ENCODE measurements at regions not wholly inside any gene's neighbourhood (a gene's known extent, or its start where the extent isn't known, plus 50 kb on each side); places are given as distances from the start of the nearest gene placed in this dataset.

DNA sequence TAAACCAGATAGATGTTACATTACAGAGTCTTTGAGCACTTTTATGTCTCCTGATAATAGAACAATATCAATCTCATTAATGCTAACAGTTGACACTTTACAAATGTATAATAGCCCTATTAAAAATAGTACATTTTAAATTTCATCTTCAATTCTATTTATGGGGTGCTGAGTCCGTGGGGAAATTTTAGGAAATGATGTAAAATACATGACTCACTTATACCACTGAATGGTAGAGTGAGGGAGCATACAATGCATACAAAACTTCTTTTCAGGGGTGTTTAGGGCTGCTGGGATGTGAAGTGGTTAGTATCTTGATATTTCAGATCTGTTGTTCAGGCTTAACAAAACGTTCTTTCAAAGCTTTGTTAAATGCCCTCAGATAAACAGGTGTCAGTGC is 696.2 kb downstream of the TRAM1L1 start:
- Histone ChIP-seq H3K36me3 (ENCODE audit: control insufficient read depth in 3 of 3, insufficient read depth in 3 of 3, low read length in 3 of 3) (no peaks in the 10 kb centered on the region), H3K4me3 (ENCODE audit: low read length in 3 of 3) (no peak overlapping the region), H3K9me3 (ENCODE audit: control insufficient read depth in 3 of 3, low read length in 3 of 3) (no peaks in the 10 kb centered on the region), H3K27ac (ENCODE audit: low read depth, low read length) (no peak overlapping the region), H3K4me1 (ENCODE audit: control insufficient read depth in 3 of 3, insufficient read depth in 3 of 3, low read length in 3 of 3) (no peaks in the 10 kb centered on the region), H3K9ac (ENCODE audit: low read depth in 1 of 3, low read length in 3 of 3) (no peak overlapping the region), H3K27me3 (ENCODE audit: control insufficient read depth in 3 of 3, insufficient read depth in 3 of 3, low read length in 3 of 3) (no peaks in the 10 kb centered on the region)

DNA sequence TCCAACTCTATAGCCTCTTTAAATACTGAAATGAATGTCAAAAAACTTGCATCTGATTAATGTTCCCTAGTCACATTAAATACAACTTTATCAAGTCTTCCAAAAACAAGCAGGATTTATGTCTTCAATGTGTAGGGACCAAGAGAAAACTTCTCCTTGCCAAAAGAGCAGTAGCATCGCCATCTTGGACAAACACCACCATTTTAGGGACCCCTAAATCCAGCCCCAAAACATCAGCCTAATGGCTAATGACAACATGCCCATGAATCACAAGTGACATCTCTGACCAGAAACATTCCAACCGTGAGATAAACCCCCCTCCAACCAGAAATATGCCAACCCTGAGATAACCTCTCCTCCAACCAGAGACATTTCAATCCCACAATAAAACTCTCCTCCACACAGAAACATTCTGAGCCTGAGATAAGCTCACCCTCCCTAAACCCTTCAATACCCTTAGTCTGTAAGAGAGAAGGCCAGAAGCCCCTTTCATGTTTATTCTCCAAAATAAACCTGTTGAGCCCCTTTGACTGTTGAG is 697.4 kb downstream of the TRAM1L1 start:
- Histone ChIP-seq H3K27ac (ENCODE audit: low read depth, low read length) (no peak overlapping the region), H3K4me1 (ENCODE audit: control insufficient read depth in 3 of 3, insufficient read depth in 3 of 3, low read length in 3 of 3) (no peaks in the 10 kb centered on the region), H3K27me3 (ENCODE audit: control insufficient read depth in 3 of 3, insufficient read depth in 3 of 3, low read length in 3 of 3) (no peaks in the 10 kb centered on the region)

DNA sequence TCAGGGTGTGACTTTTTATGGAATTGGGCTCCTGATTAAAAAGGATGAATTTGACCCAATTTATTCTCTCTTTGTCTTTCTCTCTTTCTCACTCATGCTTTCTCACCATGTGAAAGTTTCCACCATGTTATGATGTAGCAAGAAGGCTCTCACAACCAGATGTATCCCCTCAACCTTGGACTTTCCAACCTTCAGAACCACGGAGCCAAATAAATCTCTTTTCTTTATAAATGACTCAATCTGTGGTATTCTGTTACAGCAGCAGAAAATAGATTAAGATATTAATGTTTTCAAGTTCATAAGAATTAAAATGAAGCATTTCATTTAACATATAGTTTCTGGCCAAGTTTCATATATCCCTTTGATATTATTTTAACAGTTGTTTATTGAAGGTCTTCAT is 698.5 kb downstream of the TRAM1L1 start:
- H3K9me3 ChIP-seq (ENCODE audit: control insufficient read depth in 3 of 3, low read length in 3 of 3): no peaks in the 10 kb centered on the region
- H3K27ac ChIP-seq (ENCODE audit: low read depth, low read length): no peak overlapping the region
- no peaks in the 10 kb centered on the region for H3K36me3 ChIP-seq (ENCODE audit: control insufficient read depth in 3 of 3, insufficient read depth in 3 of 3, low read length in 3 of 3)
- no peaks in the 10 kb centered on the region for H3K4me1 ChIP-seq (ENCODE audit: control insufficient read depth in 3 of 3, insufficient read depth in 3 of 3, low read length in 3 of 3)
- no peak overlapping the region for H3K4me3 ChIP-seq (ENCODE audit: low read length in 3 of 3)
- H3K27me3 ChIP-seq (ENCODE audit: control insufficient read depth in 3 of 3, insufficient read depth in 3 of 3, low read length in 3 of 3): no peaks in the 10 kb centered on the region
- H3K9ac ChIP-seq (ENCODE audit: low read depth in 1 of 3, low read length in 3 of 3): no peak overlapping the region

More for the DNA sequence above, 697.4 kb downstream of the TRAM1L1 start:
- Histone ChIP-seq H3K4me3 (ENCODE audit: low read length in 3 of 3) (no peak overlapping the region), H3K9ac (ENCODE audit: low read depth in 1 of 3, low read length in 3 of 3) (no peak overlapping the region), H3K36me3 (ENCODE audit: control insufficient read depth in 3 of 3, insufficient read depth in 3 of 3, low read length in 3 of 3) (no peaks in the 10 kb centered on the region), H3K9me3 (ENCODE audit: control insufficient read depth in 3 of 3, low read length in 3 of 3) (no peaks in the 10 kb centered on the region)

DNA sequence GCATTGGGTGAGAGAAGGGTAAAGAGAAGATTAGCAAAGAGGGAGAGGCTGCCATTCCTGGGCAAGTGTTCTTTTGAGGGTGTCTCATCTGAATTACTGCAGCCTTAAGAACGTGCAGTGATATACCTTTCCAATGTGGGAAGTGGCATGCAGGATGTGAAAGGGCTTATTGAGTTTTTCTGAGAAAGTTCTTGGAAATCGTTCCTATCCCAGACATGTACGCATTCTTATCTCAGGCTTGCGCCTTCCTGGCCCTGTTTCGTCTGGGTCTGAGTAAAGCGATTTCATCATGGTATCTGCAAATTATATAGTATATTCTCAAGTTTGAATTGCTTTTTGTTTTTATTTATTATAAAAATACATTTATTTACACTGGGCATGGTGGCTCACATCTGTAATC is 699.8 kb downstream of the TRAM1L1 start:
- no peak overlapping the region for H3K9ac ChIP-seq (ENCODE audit: low read depth in 1 of 3, low read length in 3 of 3)
- H3K27me3 ChIP-seq (ENCODE audit: control insufficient read depth in 3 of 3, insufficient read depth in 3 of 3, low read length in 3 of 3): no peaks in the 10 kb centered on the region
- no peaks in the 10 kb centered on the region for H3K36me3 ChIP-seq (ENCODE audit: control insufficient read depth in 3 of 3, insufficient read depth in 3 of 3, low read length in 3 of 3)
- no peaks in the 10 kb centered on the region for H3K4me1 ChIP-seq (ENCODE audit: control insufficient read depth in 3 of 3, insufficient read depth in 3 of 3, low read length in 3 of 3)
- H3K4me3 ChIP-seq (ENCODE audit: low read length in 3 of 3): no peak overlapping the region
- no peak overlapping the region for H3K27ac ChIP-seq (ENCODE audit: low read depth, low read length)
- no peaks in the 10 kb centered on the region for H3K9me3 ChIP-seq (ENCODE audit: control insufficient read depth in 3 of 3, low read length in 3 of 3)

DNA sequence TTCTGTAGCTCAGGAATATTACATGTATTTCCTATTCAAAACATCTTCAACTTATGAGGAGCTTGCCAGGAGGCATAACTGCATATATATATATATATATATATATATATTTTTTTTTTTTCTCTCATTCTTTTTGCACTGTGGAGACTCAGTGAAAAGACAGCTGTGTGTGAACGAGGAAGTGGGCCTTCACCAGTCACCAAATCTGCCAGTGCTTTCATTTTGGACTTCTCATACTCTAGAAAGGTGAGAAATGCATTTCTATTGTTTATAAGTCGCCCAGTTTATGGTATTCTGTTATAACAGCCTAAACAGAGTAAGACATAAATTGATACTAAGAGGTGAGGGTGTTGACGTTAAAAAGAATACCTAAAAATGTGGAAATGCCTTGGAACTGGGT is 710.6 kb downstream of the TRAM1L1 start:
- Histone ChIP-seq H3K9ac (ENCODE audit: low read depth in 1 of 3, low read length in 3 of 3) (no peak overlapping the region), H3K27ac (ENCODE audit: low read depth, low read length) (no peak overlapping the region), H3K4me3 (ENCODE audit: low read length in 3 of 3) (no peak overlapping the region), H3K4me1 (ENCODE audit: control insufficient read depth in 3 of 3, insufficient read depth in 3 of 3, low read length in 3 of 3) (no peaks in the 10 kb centered on the region), H3K27me3 (ENCODE audit: control insufficient read depth in 3 of 3, insufficient read depth in 3 of 3, low read length in 3 of 3) (no peaks in the 10 kb centered on the region), H3K36me3 (ENCODE audit: control insufficient read depth in 3 of 3, insufficient read depth in 3 of 3, low read length in 3 of 3) (no peaks in the 10 kb centered on the region), H3K9me3 (ENCODE audit: control insufficient read depth in 3 of 3, low read length in 3 of 3) (no peaks in the 10 kb centered on the region)

DNA sequence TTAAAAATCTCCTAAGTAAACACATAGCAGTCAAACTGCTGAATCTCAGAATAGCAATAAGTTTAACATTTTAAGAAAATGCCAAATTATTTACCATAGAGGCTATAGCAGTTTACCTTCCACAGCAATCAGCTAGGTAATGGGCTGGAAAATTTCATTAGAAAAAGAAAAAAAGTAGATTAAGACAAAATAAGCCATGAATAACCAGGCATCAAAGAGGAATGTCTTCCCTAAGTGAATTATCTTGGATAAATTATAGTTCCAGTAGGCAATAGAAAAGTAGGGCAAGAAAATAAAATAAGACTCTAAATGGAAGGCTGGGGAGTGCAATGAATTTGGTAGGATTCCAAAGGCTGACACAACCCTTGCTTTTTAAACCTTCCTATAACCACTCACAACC is 722.8 kb downstream of the TRAM1L1 start:
- Histone ChIP-seq H3K27me3 (ENCODE audit: control insufficient read depth in 3 of 3, insufficient read depth in 3 of 3, low read length in 3 of 3) (no peaks in the 10 kb centered on the region), H3K4me3 (ENCODE audit: low read length in 3 of 3) (no peak overlapping the region), H3K36me3 (ENCODE audit: control insufficient read depth in 3 of 3, insufficient read depth in 3 of 3, low read length in 3 of 3) (no peaks in the 10 kb centered on the region), H3K9me3 (ENCODE audit: control insufficient read depth in 3 of 3, low read length in 3 of 3) (peaks cover 2 to 6% (median 2%) of the 10 kb centered on the region in 3 donors), H3K4me1 (ENCODE audit: control insufficient read depth in 3 of 3, insufficient read depth in 3 of 3, low read length in 3 of 3) (no peaks in the 10 kb centered on the region), H3K9ac (ENCODE audit: low read depth in 1 of 3, low read length in 3 of 3) (no peak overlapping the region), H3K27ac (ENCODE audit: low read depth, low read length) (no peak overlapping the region)

DNA sequence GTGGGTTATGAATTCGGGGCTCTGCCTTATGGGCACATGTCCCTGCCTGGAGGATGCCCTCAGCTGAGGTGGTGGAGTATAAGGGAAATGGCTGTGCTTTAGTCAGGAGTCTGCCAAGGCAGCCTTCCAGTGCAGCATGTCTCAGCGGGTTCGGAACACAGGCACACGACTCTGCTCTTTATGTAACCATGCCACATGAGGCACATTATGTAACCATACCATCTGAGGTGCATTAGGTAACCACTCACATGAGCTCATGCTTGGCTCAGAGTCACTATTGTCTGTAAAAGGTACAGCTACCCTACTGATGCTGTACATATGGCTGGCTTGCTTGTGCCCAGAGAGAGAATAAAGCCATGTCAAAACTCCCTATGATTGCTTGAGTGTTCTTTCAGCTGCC is 723.6 kb downstream of the TRAM1L1 start:
- peaks cover 2 to 6% (median 2%) of the 10 kb centered on the region in 3 donors for H3K9me3 ChIP-seq (ENCODE audit: control insufficient read depth in 3 of 3, low read length in 3 of 3)
- no peaks in the 10 kb centered on the region for H3K27me3 ChIP-seq (ENCODE audit: control insufficient read depth in 3 of 3, insufficient read depth in 3 of 3, low read length in 3 of 3)
- H3K4me1 ChIP-seq (ENCODE audit: control insufficient read depth in 3 of 3, insufficient read depth in 3 of 3, low read length in 3 of 3): no peaks in the 10 kb centered on the region
- no peak overlapping the region for H3K27ac ChIP-seq (ENCODE audit: low read depth, low read length)
- H3K4me3 ChIP-seq (ENCODE audit: low read length in 3 of 3): no peak overlapping the region
- no peak overlapping the region for H3K9ac ChIP-seq (ENCODE audit: low read depth in 1 of 3, low read length in 3 of 3)
- H3K36me3 ChIP-seq (ENCODE audit: control insufficient read depth in 3 of 3, insufficient read depth in 3 of 3, low read length in 3 of 3): no peaks in the 10 kb centered on the region

DNA sequence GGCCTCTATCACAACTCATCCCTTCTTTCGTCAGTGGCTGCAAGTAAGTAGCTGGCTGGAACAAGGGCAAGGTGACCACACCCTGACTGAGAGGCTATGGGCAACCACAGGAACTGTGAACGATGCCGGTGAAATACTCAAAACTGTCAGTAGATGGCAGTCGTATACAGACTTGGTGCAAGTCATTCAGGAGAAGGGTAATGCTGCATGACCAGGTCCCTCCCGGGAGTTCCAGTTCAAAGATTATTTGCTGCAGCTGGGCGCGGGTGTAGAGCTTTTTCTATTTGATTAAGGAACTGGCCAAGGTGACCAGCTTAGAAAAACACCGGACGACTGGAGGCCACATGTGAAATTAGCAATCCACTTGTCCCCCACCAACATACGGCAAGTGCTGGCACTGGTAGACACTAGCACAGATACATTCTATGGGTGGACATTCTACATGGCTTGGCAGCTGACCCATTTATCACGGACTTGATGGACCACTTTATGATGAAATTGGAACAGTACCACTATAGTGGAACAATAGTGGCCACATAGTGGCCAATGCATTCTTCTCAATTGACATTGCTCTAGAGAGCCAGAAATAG is 726.6 kb downstream of the TRAM1L1 start:
- H3K9ac ChIP-seq (ENCODE audit: low read depth in 1 of 3, low read length in 3 of 3): no peak overlapping the region
- H3K36me3 ChIP-seq (ENCODE audit: control insufficient read depth in 3 of 3, insufficient read depth in 3 of 3, low read length in 3 of 3): no peaks in the 10 kb centered on the region
- H3K27ac ChIP-seq (ENCODE audit: low read depth, low read length): no peak overlapping the region
- H3K9me3 ChIP-seq (ENCODE audit: control insufficient read depth in 3 of 3, low read length in 3 of 3): peaks cover 2 to 6% (median 2%) of the 10 kb centered on the region in 3 donors
- H3K27me3 ChIP-seq (ENCODE audit: control insufficient read depth in 3 of 3, insufficient read depth in 3 of 3, low read length in 3 of 3): no peaks in the 10 kb centered on the region
- no peak overlapping the region for H3K4me3 ChIP-seq (ENCODE audit: low read length in 3 of 3)
- no peaks in the 10 kb centered on the region for H3K4me1 ChIP-seq (ENCODE audit: control insufficient read depth in 3 of 3, insufficient read depth in 3 of 3, low read length in 3 of 3)

DNA sequence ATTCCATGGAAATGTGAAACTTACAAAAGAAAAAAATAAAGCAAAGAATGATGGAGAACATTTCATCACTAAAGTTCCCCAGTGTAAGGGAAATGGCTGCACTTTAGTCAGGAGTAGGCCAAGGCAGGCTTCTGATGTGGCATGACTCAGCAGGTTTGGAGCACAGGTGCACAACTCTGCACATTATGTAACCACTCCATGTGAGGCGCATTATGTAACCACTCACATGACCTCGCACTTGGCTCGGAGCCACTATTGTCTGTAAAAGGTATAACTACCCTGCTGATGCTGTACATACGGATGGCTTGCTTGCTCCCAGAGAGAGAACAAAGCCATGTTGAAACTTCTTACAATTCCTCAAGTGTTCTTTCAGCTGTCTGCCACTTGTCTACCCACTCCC is 727.6 kb downstream of the TRAM1L1 start:
- no peak overlapping the region for H3K4me3 ChIP-seq (ENCODE audit: low read length in 3 of 3)
- H3K36me3 ChIP-seq (ENCODE audit: control insufficient read depth in 3 of 3, insufficient read depth in 3 of 3, low read length in 3 of 3): no peaks in the 10 kb centered on the region
- H3K9me3 ChIP-seq (ENCODE audit: control insufficient read depth in 3 of 3, low read length in 3 of 3): peaks cover 2 to 6% (median 2%) of the 10 kb centered on the region in 3 donors
- no peaks in the 10 kb centered on the region for H3K27me3 ChIP-seq (ENCODE audit: control insufficient read depth in 3 of 3, insufficient read depth in 3 of 3, low read length in 3 of 3)
- no peak overlapping the region for H3K27ac ChIP-seq (ENCODE audit: low read depth, low read length)
- no peaks in the 10 kb centered on the region for H3K4me1 ChIP-seq (ENCODE audit: control insufficient read depth in 3 of 3, insufficient read depth in 3 of 3, low read length in 3 of 3)
- H3K9ac ChIP-seq (ENCODE audit: low read depth in 1 of 3, low read length in 3 of 3): no peak overlapping the region

DNA sequence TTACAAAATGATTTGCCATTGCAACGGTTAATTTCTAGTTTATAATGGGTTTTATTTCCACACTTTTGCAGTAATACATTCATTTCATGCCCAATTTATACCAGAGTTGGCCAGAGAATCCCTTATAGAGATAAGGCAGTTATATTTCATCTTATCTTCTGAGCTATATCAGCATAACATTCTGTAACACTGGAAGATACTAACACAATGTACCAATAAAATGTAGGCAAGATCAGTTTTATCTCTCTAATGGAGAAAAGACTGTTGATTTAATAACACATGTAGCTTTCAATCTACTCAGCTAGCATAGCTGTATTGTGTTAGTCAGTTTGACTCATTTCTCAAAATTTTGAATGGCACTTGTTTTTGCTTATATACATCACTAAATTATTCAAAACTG is 738.6 kb downstream of the TRAM1L1 start:
- H3K9ac ChIP-seq (ENCODE audit: low read depth in 1 of 3, low read length in 3 of 3): no peak overlapping the region
- no peak overlapping the region for H3K4me3 ChIP-seq (ENCODE audit: low read length in 3 of 3)
- H3K36me3 ChIP-seq (ENCODE audit: control insufficient read depth in 3 of 3, insufficient read depth in 3 of 3, low read length in 3 of 3): no peaks in the 10 kb centered on the region
- no peaks in the 10 kb centered on the region for H3K4me1 ChIP-seq (ENCODE audit: control insufficient read depth in 3 of 3, insufficient read depth in 3 of 3, low read length in 3 of 3)
- no peaks in the 10 kb centered on the region for H3K9me3 ChIP-seq (ENCODE audit: control insufficient read depth in 3 of 3, low read length in 3 of 3)
- no peaks in the 10 kb centered on the region for H3K27me3 ChIP-seq (ENCODE audit: control insufficient read depth in 3 of 3, insufficient read depth in 3 of 3, low read length in 3 of 3)
- H3K27ac ChIP-seq (ENCODE audit: low read depth, low read length): no peak overlapping the region
